OCI-LY3 (cell line): ENCODE measurements at regions not wholly inside any gene's neighbourhood (a gene's known extent, or its start where the extent isn't known, plus 50 kb on each side); places are given as distances from the start of the nearest gene placed in this dataset.

Experiments
- H2AFZ ChIP-seq: fragments of 200-600, 300-600 bp; shearing (Covaris generic); 2 replicates; pipeline ENCODE4 v1.6.0; 2014; ENCODE audit warnings: antibody characterized with exemption, low read depth, low read length
- H3K27ac ChIP-seq: fragments of 200-600, 300-600 bp; sonication (generic); 2 replicates; pipeline ENCODE4 v1.5.1; 2014; ENCODE audit warnings: mild to moderate bottlenecking, low read length, moderate library complexity, mixed read lengths
- H3K27me3 ChIP-seq: fragments of 200-600, 300-600 bp; sonication (generic); 2 replicates; pipeline ENCODE4 v1.6.1; 2014; ENCODE audit warnings: low read depth, low read length, mixed read lengths
- H3K36me3 ChIP-seq: fragments of 200-600, 300-600 bp; sonication (generic); replicated peaks from 2 replicates; pipeline ENCODE3; 2014; ENCODE audit warnings: low read depth, low read length, mixed read lengths
- H3K4me1 ChIP-seq: fragments of 300-600, 200-600 bp; sonication (generic); 2 replicates; pipeline ENCODE4 v1.6.1; 2014; ENCODE audit warnings: low read length, mixed read lengths
- H3K4me2 ChIP-seq: fragments of 200-600, 300-600 bp; sonication (generic); 2 replicates; pipeline ENCODE4 v1.6.1; 2014; ENCODE audit warnings: low read length, mixed read lengths
- H3K4me3 ChIP-seq: fragments of 300-600, 200-600 bp; sonication (generic); 2 replicates; pipeline ENCODE4 v1.5.1; 2014; ENCODE audit warnings: antibody characterized with exemption, mild to moderate bottlenecking, low read length, moderate library complexity
- H3K79me2 ChIP-seq: fragments of 300-600, 200-600 bp; shearing (Covaris generic); 2 replicates; pipeline ENCODE4 v1.6.1; 2014; ENCODE audit warnings: mild to moderate bottlenecking, low read length, mixed read lengths
- H3K9ac ChIP-seq: fragments of 300-600, 200-600 bp; shearing (Covaris generic); 2 replicates; pipeline ENCODE4 v1.6.0; 2014; ENCODE audit warnings: mild to moderate bottlenecking, low read length, moderate library complexity
- H3K9me3 ChIP-seq: fragments of 200-600, 300-600 bp; shearing (Covaris generic); 2 replicates; pipeline ENCODE4 v1.6.1; 2014; ENCODE audit warnings: low read length, mixed read lengths; ENCODE audit not compliant: insufficient read depth
- H4K20me1 ChIP-seq: fragments of 200-600, 300-600 bp; sonication (generic); 2 replicates; pipeline ENCODE4 v1.6.1; 2016; ENCODE audit warnings: low read length, mixed read lengths; ENCODE audit not compliant: insufficient read depth
- EZH2phosphoT487 ChIP-seq: fragments of 200-600 bp; shearing (Covaris generic); IDR thresholded peaks from 2 replicates; pipeline ENCODE4 v1.6.1; 2018; ENCODE audit warnings: antibody characterized with exemption, mixed run types, low read depth
- TF ChIP-seq, protein P1 (sequence below): fragments of 200-600, 300-600 bp; sonication (generic); IDR thresholded peaks from 2 replicates; pipeline ENCODE4 v1.5.1; 2014; ENCODE audit warnings: antibody characterized with exemption, low read length, low read depth

DNA sequence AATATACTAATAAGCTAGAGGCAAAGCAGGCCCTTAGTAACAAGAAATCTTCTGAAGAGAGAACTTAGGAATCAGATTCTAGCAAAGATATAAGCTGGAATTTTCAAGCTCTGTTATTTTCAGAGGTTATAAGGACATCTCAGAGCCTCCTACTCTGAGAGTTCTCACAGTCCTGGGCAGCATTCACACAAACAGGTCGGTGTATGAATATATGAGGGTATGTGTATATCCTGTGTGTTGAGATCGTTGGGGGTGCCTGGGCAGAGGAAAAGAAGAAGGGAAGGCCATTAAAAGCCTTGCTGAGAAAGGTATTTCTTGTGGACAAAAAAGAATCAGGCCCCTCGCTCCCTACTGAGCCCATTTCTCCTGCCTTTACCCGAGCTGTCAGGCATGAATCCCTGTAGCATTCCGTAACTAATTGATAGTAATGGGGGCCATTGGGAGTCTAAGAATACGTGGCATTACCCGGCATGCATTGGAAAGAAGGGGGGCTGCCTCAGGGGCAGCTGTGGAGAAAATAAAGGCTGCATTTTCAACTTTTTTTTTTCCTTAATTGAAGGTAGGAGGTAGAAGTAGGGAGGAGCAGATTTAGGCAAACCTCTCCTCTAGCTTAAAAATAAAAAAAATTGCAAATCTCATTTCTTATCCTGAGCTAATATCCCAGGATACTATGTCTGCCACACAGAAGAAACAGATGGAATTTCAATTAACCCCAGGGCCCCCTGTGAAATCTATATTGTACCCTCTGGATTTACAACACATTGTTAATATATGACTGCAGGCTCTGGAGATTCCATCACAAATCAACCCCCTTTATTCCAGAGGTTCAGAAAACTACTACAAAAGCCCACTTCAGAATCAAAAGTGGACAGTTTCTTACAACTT, 103.8 kb downstream of the GTPBP8 start:
- TF ChIP-seq EZH2phosphoT487 = no peak
- TF ChIP-seq, protein P1, sequence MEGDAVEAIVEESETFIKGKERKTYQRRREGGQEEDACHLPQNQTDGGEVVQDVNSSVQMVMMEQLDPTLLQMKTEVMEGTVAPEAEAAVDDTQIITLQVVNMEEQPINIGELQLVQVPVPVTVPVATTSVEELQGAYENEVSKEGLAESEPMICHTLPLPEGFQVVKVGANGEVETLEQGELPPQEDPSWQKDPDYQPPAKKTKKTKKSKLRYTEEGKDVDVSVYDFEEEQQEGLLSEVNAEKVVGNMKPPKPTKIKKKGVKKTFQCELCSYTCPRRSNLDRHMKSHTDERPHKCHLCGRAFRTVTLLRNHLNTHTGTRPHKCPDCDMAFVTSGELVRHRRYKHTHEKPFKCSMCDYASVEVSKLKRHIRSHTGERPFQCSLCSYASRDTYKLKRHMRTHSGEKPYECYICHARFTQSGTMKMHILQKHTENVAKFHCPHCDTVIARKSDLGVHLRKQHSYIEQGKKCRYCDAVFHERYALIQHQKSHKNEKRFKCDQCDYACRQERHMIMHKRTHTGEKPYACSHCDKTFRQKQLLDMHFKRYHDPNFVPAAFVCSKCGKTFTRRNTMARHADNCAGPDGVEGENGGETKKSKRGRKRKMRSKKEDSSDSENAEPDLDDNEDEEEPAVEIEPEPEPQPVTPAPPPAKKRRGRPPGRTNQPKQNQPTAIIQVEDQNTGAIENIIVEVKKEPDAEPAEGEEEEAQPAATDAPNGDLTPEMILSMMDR = no peak
- H3K27ac ChIP-seq = no peak overlapping the region
- no peaks in the 10 kb centered on the region for H3K79me2 ChIP-seq
- H3K4me1 ChIP-seq = peaks cover 5% of the 10 kb centered on the region
- no peaks in the 10 kb centered on the region for H3K9me3 ChIP-seq
- no peak overlapping the region for H3K9ac ChIP-seq
- no peak overlapping the region for H2AFZ ChIP-seq
- H3K36me3 ChIP-seq = no peaks in the 10 kb centered on the region
- no peaks in the 10 kb centered on the region for H3K27me3 ChIP-seq
- no peaks in the 10 kb centered on the region for H4K20me1 ChIP-seq
- no peak overlapping the region for H3K4me3 ChIP-seq
- no peak overlapping the region for H3K4me2 ChIP-seq

DNA sequence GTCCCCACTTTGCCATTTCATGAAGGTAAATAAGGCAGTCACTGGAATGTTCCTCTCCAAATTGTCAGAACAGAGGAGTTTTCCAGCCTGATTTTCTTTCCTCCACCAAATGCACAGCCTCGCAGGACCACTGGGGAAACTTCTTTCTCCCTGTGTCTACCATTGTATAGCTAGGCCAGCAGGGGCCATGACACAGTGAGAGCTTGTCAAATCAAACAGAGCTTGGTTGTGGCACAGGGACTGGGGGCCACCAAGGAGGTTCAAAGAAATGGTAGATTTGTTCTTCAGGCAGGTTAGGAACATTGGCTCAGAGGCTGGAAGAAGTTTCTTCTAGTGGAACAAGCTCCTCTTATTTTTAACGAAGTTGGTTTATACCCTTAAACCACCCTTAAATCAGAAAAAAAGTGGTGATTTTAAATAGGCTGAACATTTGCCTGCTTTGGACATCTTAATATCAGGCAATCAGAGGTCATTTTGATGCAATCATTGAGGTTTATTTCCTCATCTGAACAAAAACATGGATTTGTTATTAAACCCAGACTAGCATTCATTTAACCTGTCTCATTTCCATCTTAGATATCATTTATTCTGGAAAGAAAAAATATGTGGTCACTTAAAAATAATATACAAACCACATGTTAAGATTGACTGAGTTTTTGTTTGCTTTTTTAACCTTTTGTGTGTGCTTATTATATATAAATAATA, 105.6 kb downstream of the GTPBP8 start:
- Histone ChIP-seq H2AFZ (no peak overlapping the region), H3K4me1 (peaks cover 5% of the 10 kb centered on the region), H3K27me3 (no peaks in the 10 kb centered on the region), H3K4me3 (no peak overlapping the region), H3K9me3 (no peaks in the 10 kb centered on the region), H4K20me1 (no peaks in the 10 kb centered on the region), H3K79me2 (no peaks in the 10 kb centered on the region), H3K4me2 (no peak overlapping the region), H3K27ac (no peak overlapping the region), H3K36me3 (no peaks in the 10 kb centered on the region), H3K9ac (no peak overlapping the region)
- no peak for TF ChIP-seq EZH2phosphoT487
- TF ChIP-seq, protein P1 = no peak

DNA sequence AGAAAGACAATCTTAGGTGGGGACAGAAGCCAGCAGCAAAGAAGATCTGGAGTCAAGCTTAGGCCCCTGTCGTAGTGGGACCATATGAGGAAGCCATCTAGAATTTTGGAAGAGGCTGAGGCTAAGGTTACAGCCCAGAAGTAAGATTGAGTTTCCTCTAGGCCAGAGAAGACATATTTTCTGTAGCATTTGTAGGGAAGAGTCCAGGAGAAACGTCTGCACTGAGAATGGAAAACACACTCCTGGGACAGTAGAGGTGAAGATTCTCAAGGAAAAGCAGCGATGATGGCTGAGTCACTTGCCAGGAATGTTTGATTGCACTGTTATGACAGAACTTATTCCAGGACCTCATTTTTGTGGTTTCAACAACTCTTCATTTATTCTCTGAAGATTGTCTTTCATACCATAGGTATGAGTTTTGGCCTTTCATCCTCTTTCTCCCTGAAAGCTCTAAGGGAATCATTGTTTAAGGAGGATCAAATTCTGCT, 107.2 kb downstream of the GTPBP8 start:
- H2AFZ ChIP-seq = no peak overlapping the region
- no peak overlapping the region for H3K4me2 ChIP-seq
- H3K36me3 ChIP-seq = no peaks in the 10 kb centered on the region
- no peak overlapping the region for H3K4me3 ChIP-seq
- no peak overlapping the region for H3K9ac ChIP-seq
- H4K20me1 ChIP-seq = no peaks in the 10 kb centered on the region
- no peaks in the 10 kb centered on the region for H3K27me3 ChIP-seq
- TF ChIP-seq, protein P1 = no peak
- no peak for TF ChIP-seq EZH2phosphoT487
- H3K79me2 ChIP-seq = no peaks in the 10 kb centered on the region
- peaks cover 5% of the 10 kb centered on the region for H3K4me1 ChIP-seq
- H3K9me3 ChIP-seq = no peaks in the 10 kb centered on the region
- no peak overlapping the region for H3K27ac ChIP-seq

GRCh38 chr3:113100063-113100462, 109.3 kb downstream of the GTPBP8 start:
- Histone ChIP-seq H3K9ac (no peak overlapping the region), H3K4me2 (no peak overlapping the region), H3K79me2 (no peaks in the 10 kb centered on the region), H3K9me3 (no peaks in the 10 kb centered on the region), H3K27ac (no peak overlapping the region), H3K27me3 (no peaks in the 10 kb centered on the region), H3K4me1 (peaks cover 5% of the 10 kb centered on the region), H4K20me1 (no peaks in the 10 kb centered on the region), H3K4me3 (no peak overlapping the region), H2AFZ (no peak overlapping the region), H3K36me3 (no peaks in the 10 kb centered on the region)
- no peak for TF ChIP-seq EZH2phosphoT487
- TF ChIP-seq, protein P1 = no peak
